Skeletal muscle satellite cell (primary cell): ENCODE measurements at regions not wholly inside any gene's neighbourhood (a gene's known extent, or its start where the extent isn't known, plus 50 kb on each side); places are given as distances from the start of the nearest gene placed in this dataset.
"Not testable (repeated sequence)": the region's sequence is repeated elsewhere in the genome, so short reads cannot be mapped to it uniquely, and the experiment has no call there.

Experiments
- H3K27me3 ChIP-seq: 2 replicates; pipeline ENCODE4 v1.7.0; 2013; ENCODE audit warnings: low read length; ENCODE audit not compliant: control insufficient read depth, insufficient read depth
- H3K36me3 ChIP-seq: 2 replicates; pipeline ENCODE4 v1.7.0; 2013; ENCODE audit warnings: mild to moderate bottlenecking, control low read depth, low read length; ENCODE audit not compliant: insufficient read depth
- H3K4me1 ChIP-seq: 2 replicates; pipeline ENCODE4 v1.7.0; 2013; ENCODE audit warnings: low read length; ENCODE audit not compliant: control insufficient read depth, insufficient read depth
- H3K4me2 ChIP-seq: 2 replicates; pipeline ENCODE4 v1.7.0; 2013; ENCODE audit warnings: mild to moderate bottlenecking, low read length
- H3K4me3 ChIP-seq: 2 replicates; pipeline ENCODE4 v1.7.0; 2013; ENCODE audit warnings: low read length
- H3K9ac ChIP-seq: 2 replicates; pipeline ENCODE4 v1.7.0; 2013; ENCODE audit warnings: mild to moderate bottlenecking, low read depth, low read length, moderate library complexity
- H3K9me3 ChIP-seq: replicated peaks from 2 replicates; pipeline ENCODE4 v1.7.0; 2013; ENCODE audit warnings: mild to moderate bottlenecking, control low read depth, low read length

DNA sequence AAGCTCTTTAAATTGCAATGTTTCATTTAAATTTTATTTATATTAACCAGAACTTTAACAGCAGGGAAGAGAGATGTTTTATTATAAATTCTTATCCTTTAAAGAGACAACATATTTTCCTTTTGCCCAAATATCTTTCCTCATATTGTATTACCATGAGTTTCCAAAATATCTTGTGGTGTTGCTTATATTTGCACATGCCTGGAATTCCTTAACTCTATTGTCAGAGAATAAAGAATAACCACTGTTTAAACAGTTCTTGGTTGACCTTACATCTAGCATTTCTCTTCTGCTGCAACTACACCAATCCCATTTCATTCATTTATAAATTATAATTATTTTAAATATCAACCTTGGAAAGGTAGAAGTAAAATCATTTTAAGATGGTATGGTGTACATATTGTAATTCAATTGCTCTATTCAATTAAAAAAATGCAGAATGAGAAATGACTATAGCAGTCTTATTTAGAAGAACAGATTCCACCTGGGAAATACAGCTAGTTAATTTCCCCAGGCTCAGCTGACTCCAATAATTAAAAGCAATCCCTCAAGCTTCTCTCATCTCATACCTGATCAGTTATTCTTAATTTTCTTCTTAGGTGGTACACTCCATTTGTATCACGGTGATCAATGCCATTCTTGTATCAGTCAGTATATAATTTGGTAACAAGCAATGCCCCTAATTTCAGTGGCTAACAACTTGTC, 923.3 kb downstream of the KCNA4 start:
- Histone ChIP-seq H3K9me3 (no peaks in the 10 kb centered on the region), H3K4me2 (peak overlapping the region; percentile 30), H3K36me3 (no peaks in the 10 kb centered on the region), H3K4me3 (no peak overlapping the region), H3K27me3 (no peaks in the 10 kb centered on the region), H3K4me1 (peaks cover 24% of the 10 kb centered on the region), H3K9ac (peak overlapping the region; percentile 43)

GRCh38 chr11:29087200-29087812, 929.5 kb downstream of the KCNA4 start:
- Histone ChIP-seq H3K4me1 (peaks cover 11% of the 10 kb centered on the region), H3K4me2 (no peak overlapping the region), H3K9me3 (no peaks in the 10 kb centered on the region), H3K27me3 (no peaks in the 10 kb centered on the region), H3K36me3 (no peaks in the 10 kb centered on the region), H3K4me3 (no peak overlapping the region), H3K9ac (no peak overlapping the region)

GRCh38 chr11:29075726-29076125, 941.1 kb downstream of the KCNA4 start:
- Histone ChIP-seq H3K9me3 (peaks cover 3% of the 10 kb centered on the region), H3K4me2 (no peak overlapping the region), H3K4me3 (no peak overlapping the region), H3K36me3 (no peaks in the 10 kb centered on the region), H3K9ac (no peak overlapping the region), H3K27me3 (no peaks in the 10 kb centered on the region), H3K4me1 (no peaks in the 10 kb centered on the region)

DNA sequence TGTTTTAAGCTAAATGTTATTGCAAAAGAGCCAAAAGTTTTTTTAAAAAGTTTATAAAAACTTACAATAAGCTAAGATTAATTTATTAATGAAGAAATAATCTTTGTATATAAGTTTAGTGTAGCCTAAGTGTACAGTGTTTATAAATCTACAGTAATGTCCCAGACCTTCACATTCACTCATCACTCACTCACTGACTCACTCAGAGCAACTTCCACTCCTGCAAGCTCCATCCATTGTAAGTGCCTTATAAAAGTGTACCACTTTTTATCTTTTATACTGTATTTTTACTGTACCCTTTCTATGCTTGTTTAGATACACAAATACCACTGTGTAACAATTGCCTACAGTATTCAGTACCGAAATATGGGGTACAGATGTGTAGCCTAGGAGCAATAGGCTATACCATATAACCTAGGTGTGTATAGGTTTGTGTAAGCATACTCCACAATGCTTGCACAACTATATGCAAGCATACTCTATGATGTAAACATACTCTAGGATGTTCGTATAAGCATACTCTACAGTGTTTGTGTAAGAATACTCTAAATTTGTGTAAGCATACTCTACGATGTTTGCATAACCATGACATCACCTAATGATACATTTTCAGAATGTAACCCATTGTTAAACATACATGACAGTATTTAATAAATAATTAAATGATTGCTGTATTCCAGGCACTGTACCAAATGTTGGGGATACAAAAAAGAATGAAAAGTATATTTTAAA, 953.0 kb downstream of the KCNA4 start:
- no peaks in the 10 kb centered on the region for H3K9me3 ChIP-seq
- H3K4me2 ChIP-seq = no peak overlapping the region
- peaks cover 3% of the 10 kb centered on the region for H3K4me1 ChIP-seq
- H3K4me3 ChIP-seq = no peak overlapping the region
- no peak overlapping the region for H3K9ac ChIP-seq
- no peaks in the 10 kb centered on the region for H3K27me3 ChIP-seq
- no peaks in the 10 kb centered on the region for H3K36me3 ChIP-seq

- no peaks in the 10 kb centered on the region for H3K27me3 ChIP-seq
- peaks cover 4% of the 10 kb centered on the region for H3K9me3 ChIP-seq
- H3K4me1 ChIP-seq = peaks cover 3% of the 10 kb centered on the region
- H3K36me3 ChIP-seq = no peaks in the 10 kb centered on the region
- H3K4me2 ChIP-seq = no peak overlapping the region
- no peak overlapping the region for H3K4me3 ChIP-seq
- no peak overlapping the region for H3K9ac ChIP-seq
Measured at GRCh38 chr11:29061452-29061851, 953.3 kb downstream of the METTL15 start.

DNA sequence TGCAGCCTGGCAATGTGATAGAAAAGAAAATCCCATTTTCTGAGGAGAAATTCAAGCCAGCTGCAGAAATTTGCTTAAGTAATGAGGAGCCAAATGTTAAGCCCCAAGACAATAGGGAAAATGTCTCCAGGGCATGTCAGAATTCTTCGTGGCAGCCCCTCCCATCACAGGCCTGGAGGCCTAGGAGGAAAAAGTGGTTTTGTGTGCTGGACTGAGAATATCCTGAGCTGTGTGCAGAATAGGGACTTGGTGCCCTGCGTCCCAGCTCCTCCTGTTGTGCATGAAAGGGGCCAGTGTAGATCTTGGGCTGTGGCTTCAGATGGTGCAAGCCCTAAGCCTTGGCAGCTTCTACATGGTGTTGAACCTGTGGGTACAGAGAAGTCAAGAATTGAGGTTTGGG, 948.3 kb downstream of the METTL15 start:
- H3K27me3 ChIP-seq, H3K9me3 ChIP-seq, H3K4me3 ChIP-seq, H3K4me1 ChIP-seq, H3K9ac ChIP-seq, H3K36me3 ChIP-seq, H3K4me2 ChIP-seq: not testable (repeated sequence)

DNA sequence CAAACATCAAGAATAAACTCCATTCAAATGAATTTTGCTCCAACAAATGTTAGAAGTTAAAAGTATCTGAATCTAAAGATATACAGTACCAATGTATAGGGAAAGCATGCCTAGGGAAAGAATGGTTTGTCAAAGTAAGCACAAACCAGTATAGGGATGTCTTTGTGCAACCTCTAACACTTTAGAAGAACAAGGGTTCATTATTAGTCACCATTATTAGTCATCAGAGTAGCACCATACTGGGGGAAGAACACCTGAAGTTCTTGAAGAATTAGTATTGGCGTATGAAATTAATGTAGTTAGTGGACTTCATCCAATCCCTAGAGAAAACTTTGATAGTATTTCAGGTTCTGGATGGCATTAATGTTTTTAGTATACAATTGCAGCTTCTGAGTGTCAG, 943.7 kb downstream of the METTL15 start:
- Histone ChIP-seq H3K9ac (no peak overlapping the region), H3K4me3 (no peak overlapping the region), H3K27me3 (no peaks in the 10 kb centered on the region), H3K4me2 (no peak overlapping the region), H3K36me3 (no peaks in the 10 kb centered on the region), H3K9me3 (peaks cover 5% of the 10 kb centered on the region), H3K4me1 (no peaks in the 10 kb centered on the region)

DNA sequence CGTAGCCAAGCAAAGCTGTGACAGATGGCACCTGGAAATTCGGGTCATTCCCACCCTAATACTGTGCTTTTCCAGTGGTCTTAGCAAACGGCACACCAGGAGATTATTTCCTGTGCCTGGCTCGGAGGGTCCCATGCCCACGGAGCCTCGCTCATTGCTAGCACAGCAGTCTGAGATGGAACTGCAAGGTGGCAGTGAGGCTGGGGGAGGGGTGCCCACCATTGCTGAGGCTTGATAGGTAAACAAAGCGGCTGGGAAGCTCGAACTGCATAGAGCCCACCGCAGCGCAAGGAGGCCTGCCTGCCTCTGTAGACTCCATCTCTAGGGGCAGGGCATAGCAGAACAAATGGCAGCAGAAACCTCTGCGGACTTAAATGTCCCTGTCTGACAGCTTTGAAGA, 942.8 kb downstream of the METTL15 start:
- not testable (repeated sequence) for H3K4me3 ChIP-seq, H3K4me2 ChIP-seq, H3K9me3 ChIP-seq, H3K36me3 ChIP-seq, H3K9ac ChIP-seq, H3K4me1 ChIP-seq, H3K27me3 ChIP-seq

DNA sequence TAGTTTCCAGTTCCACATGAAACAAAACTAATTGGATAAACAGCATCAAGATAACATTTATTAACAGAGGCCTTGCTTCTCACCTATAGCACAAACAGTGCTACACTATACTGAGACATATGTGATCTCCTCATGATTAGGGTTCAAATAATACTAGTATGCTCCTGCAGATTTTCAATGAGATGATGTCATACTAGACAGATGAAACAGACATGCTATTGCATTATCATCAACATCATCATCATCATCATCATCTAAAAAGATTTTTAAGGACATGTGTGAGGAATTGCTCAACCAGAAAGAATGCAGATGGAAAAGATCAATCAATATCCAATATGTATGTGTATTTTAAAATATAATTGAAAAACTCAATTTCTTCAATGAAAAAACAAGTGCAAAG, 932.3 kb downstream of the METTL15 start:
- Histone ChIP-seq H3K4me2 (no peak overlapping the region), H3K27me3 (no peaks in the 10 kb centered on the region), H3K9me3 (no peaks in the 10 kb centered on the region), H3K9ac (no peak overlapping the region), H3K36me3 (no peaks in the 10 kb centered on the region), H3K4me3 (no peak overlapping the region), H3K4me1 (no peaks in the 10 kb centered on the region)

DNA sequence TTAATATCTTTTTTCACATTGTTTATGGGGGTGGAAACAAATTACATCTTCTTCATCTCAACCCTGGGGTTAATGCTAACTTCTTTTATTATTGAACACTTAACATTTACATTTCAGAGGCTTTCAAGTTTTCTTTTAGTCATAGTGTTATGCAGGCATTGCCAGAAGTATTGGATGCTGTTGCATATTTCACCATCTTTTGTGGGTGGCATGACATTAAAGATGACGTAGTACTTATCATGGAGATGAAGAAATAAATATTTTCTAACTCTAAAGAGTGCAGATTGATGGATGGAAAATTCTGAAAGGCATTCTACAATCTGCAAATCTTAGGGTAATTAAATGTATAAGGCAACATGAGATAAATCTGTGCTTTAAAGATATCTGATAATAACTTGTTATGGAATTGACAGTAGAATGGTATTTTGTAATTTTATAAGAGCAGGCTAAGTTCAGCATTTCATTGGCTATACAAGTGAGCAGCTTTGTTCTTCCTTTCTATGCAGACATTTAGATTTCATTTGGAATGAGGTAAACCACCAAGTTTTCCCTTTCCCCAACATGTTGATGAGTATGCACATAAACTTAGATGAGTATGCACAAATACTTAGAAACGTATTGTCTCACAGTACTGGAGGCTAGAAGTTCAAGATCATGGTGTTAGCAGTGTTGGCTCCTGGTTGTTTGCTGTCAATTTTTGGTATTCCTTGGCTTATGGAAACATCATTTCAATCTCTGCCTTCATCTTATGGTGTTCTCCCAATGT, 924.4 kb downstream of the METTL15 start:
- Histone ChIP-seq H3K9ac (no peak overlapping the region), H3K4me1 (no peaks in the 10 kb centered on the region), H3K27me3 (no peaks in the 10 kb centered on the region), H3K4me2 (no peak overlapping the region), H3K9me3 (peaks cover 12% of the 10 kb centered on the region), H3K36me3 (no peaks in the 10 kb centered on the region), H3K4me3 (no peak overlapping the region)

GRCh38 chr11:29029452-29029851, 921.3 kb downstream of the METTL15 start:
- peaks cover 12% of the 10 kb centered on the region for H3K9me3 ChIP-seq
- H3K27me3 ChIP-seq = no peaks in the 10 kb centered on the region
- H3K36me3 ChIP-seq = no peaks in the 10 kb centered on the region
- no peak overlapping the region for H3K4me2 ChIP-seq
- H3K4me3 ChIP-seq = no peak overlapping the region
- no peak overlapping the region for H3K9ac ChIP-seq
- H3K4me1 ChIP-seq = peaks cover 2% of the 10 kb centered on the region
